AG09309 (cell line): ENCODE measurements at regions not wholly inside any gene's neighbourhood (a gene's known extent, or its start where the extent isn't known, plus 50 kb on each side); places are given as distances from the start of the nearest gene placed in this dataset.

Source experiments
- DNase-seq: peaks from one replicate; pipeline ENCODE4 v3.0.0-alpha.2; 2010; ENCODE audit warnings: low read depth
- H3K4me3 ChIP-seq: 2 replicates; pipeline ENCODE4 v1.5.1; 2011; ENCODE audit warnings: mild to moderate bottlenecking, low read depth, low read length, moderate library complexity; ENCODE audit not compliant: control insufficient read depth
- TF ChIP-seq, protein P1 (sequence below): IDR thresholded peaks from 2 replicates; pipeline ENCODE4 v1.5.1; 2011; ENCODE audit warnings: mild to moderate bottlenecking, low read depth, low read length, inconsistent platforms; ENCODE audit not compliant: insufficient read depth, control insufficient read depth; ENCODE audit errors: missing control alignments

DNA sequence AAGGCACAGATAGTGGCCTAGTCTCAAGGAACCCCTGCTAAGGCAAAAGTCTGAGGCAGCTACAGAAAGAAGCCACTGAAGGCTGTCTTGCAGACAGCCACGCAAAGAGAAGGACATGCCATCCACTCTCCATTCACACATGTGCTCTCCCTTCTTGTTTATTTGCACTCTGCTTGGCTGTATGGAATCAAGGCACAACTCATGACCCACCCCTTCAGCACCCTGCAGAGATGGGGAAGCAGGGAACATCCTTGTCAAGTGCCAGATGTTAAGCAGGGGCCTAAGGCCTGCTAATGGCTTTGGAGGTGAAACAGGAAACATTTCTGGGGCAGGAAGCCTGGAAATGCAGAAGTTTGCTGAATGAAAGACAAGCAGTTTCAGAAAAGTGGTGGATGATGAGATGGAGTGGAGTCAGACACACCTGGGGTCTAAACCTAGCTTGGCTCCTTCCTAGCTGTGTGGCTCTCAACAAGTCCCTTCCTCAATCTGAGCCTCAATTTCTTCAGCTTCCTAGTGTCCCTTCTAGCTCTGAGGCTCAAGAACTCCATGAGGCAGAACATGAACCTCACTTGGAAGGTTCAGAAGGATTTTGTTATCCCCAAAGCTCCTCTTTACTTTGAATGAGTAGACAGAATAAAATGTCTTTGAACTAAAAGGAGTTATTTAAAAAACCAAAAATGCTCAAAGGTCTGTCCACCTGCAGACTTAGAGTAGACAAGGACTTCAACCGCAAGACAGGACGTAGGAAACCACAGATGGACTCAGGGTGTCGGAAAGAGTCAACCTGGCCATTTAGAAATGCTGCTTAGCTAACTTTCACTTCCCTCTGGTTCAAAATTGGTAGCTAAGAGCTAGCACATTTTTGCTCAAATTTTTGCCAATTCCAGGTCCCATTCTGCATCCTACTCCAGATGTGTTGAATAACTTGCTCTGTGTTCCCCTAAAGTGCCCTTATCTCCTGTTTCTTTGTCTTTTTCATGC, 283.1 kb downstream of the PLPP3 start:
- TF ChIP-seq, protein P1, sequence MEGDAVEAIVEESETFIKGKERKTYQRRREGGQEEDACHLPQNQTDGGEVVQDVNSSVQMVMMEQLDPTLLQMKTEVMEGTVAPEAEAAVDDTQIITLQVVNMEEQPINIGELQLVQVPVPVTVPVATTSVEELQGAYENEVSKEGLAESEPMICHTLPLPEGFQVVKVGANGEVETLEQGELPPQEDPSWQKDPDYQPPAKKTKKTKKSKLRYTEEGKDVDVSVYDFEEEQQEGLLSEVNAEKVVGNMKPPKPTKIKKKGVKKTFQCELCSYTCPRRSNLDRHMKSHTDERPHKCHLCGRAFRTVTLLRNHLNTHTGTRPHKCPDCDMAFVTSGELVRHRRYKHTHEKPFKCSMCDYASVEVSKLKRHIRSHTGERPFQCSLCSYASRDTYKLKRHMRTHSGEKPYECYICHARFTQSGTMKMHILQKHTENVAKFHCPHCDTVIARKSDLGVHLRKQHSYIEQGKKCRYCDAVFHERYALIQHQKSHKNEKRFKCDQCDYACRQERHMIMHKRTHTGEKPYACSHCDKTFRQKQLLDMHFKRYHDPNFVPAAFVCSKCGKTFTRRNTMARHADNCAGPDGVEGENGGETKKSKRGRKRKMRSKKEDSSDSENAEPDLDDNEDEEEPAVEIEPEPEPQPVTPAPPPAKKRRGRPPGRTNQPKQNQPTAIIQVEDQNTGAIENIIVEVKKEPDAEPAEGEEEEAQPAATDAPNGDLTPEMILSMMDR = no peak

DNA sequence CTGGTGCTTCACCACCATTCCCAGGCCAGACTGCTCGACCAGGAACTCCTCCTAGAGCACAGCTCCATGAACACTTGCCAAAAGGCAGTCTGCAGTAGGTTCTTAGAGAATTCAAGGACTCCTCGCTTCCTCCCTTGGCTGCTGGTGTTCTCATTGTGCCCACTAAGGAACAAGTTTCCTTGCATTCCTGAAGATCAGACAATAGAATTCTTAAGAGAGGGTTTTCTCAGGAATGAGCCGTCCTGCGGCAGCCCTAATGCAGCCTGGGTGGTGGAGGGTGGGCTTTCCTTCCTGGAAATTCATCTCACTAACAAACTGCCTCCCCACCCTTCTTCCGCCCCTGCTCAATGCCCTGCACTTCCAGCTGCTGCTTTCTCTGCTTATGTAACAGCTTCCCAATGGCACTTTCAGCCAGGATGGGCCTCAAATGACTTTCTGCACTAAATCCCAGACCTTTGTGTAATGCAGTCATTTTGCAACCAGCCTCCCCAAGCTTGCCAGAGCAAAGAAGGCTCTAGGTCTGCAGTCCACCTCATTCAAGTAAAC, 287.9 kb downstream of the PLPP3 start:
- no peak for DNase-seq
- TF ChIP-seq, protein P1 = no peak
- no peak overlapping the region for H3K4me3 ChIP-seq

More for the DNA sequence above, 283.1 kb downstream of the PLPP3 start:
- DNase-seq = no peak
- no peak overlapping the region for H3K4me3 ChIP-seq

DNA sequence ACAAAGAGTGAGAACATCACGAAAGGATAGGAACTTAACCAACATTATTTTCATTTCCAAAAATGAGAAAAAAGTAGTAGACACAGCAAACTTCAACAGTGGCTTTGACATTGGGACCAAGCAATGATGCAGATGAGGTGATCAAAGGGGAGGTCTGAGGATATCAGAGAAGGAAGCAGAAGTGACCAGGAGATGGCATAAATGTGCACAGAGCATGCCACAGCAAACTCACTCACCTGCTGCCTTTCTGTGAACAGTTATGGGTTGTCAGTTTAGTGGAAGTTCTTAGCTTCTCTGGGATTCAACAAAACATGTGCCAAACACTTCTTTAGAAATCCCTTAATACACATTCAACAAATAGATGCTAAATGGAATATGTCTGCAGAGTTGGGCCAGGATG, 290.1 kb downstream of the PLPP3 start:
- no peak for DNase-seq
- TF ChIP-seq, protein P1 = no peak
- H3K4me3 ChIP-seq = no peak overlapping the region

DNA sequence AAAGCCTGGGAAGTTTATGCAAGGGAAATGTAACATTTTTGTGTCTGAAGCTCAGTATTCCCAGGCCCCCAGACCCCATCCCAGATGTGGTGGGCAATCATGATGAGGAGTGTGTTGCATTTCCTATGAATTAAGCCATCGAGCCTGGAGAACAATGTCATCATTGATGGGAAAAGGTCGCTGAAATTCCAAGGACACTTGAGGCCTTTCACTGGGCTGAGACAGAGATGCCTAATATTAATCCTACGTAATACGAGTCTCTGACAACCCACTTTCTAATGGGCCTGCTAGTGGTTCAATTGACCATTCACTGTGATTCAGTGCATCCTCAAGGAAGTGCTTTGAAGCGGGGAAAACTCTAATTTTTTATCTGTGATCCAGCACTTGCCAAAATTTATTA, 291.6 kb downstream of the PLPP3 start:
- no peak for DNase-seq
- TF ChIP-seq, protein P1 = no peak
- H3K4me3 ChIP-seq = no peak overlapping the region

DNA sequence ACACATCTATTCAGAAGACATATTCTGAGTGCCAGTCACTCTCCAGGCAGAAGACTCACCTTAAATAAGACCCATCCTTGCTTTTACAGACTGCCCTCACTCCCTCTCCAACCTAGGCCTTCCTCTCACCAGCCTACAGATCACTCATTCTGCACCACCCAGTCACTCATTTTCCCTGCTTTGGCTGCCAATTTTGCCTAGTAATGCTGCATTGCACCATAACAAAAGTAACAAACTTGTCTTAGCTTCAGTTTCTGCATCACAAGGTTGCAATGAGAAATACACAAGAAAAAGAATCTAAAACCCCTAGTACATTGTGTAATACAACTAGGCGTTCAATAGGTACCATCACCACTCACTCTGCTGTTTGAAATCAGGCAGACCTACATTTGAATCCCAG, 292.4 kb downstream of the PLPP3 start:
- TF ChIP-seq, protein P1 = no peak
- DNase-seq = no peak
- H3K4me3 ChIP-seq = no peak overlapping the region

DNA sequence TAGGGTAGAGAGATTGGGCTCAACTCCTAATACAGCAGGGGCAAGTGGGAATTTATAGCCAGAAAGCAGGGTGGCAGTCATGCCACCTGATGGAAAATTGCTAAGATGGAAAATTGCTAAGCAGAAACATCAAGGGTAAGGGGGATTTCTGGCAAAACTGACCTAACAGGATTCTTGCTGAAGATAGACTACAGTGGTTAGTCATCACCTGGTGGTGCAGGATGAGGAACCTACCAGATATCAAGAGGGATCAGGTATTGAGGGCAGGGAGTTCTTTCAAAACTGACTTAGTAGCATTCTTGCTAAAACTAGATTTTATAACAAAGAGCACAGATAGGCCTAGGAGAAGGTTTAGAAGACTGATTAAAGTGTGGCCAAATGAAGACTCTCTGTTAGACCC, 292.9 kb downstream of the PLPP3 start:
- TF ChIP-seq, protein P1 = no peak
- no peak for DNase-seq
- no peak overlapping the region for H3K4me3 ChIP-seq
